Stimulated activated CD4-positive, alpha-beta T cell treated with anti-CD3 and anti-CD28 coated beads, Interleukin-12 subunit alpha, Interleukin-12 subunit beta, amount 100 ng/mL, for 4 hours (primary cell): ENCODE measurements at regions not wholly inside any gene's neighbourhood (a gene's known extent, or its start where the extent isn't known, plus 50 kb on each side); places are given as distances from the start of the nearest gene placed in this dataset.

ENCODE experiments used
- DNase-seq: peaks from one replicate; pipeline ENCODE4 v3.0.0-alpha.2; 2020

DNA sequence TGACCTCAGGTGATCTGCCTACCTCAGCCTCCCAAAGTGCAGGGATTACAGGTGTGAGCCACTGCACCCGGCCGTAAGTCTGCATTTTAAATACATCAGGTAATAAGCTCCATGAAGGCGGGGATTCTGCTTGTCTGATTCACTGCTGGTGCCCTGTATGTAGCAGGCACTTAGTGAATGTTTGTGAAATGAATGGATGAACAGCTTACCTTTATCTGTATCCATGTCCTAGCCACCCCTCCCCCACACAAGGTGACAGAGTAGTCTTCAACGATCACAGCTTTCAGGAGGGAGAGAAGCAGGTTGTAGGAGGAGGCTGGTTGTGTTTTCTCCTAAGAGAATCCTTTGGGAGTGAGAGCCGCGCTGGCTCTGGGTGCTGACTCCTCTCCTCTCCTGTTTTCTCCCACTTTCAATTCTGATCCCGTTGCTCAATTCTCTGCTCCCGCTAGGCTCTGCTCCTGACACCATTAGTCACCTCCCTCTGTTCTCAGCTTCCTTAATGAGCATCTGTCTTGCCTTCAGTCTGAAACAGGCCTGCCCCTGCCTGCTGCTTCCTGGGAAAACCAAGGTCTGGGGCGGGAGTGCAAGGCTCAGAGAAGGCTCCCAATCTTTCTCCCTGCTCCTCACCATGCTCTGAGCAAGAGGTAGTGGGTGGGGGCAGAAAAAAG is 88.8 kb upstream of the CTNNA1 start:
- DNase-seq = no peak

DNA sequence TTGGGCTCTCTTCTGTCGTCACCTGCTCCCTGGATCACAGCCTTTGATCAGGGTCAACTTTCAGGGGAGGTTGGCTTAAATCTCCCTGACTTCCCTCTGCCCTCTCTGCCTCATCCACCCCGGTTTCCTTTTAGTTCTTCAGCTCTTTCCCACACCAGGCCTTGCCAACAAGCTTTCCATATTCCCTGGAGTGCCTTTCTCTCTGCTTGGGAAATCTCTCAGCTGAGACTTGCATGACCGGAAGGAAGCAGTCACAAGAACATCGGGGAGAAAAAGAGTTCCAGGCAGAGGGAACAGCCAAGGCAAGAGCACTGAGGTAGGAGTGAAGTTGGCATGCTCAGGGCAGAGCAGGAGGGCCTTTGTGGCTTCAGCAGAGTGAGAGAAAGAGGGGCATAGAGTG is 88.4 kb upstream of the HSPA9 start:
- no peak for DNase-seq

DNA sequence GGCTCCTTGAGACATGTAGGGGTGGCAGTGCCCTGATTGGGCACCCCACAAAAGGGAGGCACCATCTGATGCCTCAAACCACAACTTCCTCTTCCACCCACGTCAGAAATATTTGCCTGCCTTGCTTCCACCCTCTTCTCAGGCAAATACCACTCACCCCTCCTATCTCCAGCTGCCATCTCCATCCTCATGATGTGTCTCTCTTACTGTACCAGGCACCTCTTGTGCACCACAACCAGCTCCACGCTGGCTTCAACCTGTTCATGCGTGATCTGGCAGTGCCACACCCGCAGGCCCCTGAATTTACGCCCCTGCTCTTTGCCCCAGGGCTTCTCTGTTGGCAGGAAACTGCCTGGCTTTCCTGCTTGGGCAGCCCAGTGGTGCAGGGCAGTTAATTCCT is 87.8 kb upstream of the HSPA9 start:
- no peak for DNase-seq

DNA sequence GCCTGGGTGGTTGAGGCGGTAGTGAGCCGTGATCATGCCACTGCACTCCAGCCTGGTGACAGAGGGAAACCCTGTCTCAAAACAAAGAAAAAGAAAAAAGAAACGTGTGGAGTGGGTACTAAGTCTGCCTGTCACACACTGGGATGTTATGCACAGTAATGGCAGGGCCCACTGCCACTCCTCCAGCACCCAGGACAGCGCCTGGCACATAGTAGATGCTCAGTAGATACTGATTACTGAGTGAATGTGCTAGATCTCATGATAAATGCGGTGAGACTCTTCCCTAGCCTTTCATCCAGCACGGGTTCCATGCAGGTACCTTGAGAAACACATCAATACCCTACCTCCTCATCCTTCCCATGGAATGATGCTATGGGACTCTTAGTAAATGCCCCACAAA is 87.4 kb upstream of the HSPA9 start:
- DNase-seq = peak; percentile 28

DNA sequence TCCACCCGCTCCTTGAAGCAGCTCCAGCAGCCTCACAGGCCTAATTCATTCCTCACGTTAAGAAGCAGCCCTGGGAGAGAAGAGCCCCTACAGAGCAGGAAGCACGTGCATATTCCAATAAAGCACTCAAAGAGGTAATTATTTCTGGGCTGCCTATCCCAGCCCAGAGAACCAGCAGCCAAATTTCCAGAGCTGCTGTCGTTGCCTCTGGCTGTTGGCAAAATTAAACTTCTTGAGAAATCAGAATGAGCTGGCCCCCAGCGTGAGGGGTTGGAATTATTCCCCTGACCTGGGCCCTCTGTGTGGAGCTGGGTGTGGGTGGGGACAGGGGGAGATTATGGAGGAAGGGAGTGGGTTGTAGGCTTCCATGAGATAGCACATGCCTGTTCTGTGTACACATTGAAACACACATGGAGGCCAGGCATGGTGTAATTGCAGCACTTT is 86.8 kb upstream of the HSPA9 start:
- no peak for DNase-seq

DNA sequence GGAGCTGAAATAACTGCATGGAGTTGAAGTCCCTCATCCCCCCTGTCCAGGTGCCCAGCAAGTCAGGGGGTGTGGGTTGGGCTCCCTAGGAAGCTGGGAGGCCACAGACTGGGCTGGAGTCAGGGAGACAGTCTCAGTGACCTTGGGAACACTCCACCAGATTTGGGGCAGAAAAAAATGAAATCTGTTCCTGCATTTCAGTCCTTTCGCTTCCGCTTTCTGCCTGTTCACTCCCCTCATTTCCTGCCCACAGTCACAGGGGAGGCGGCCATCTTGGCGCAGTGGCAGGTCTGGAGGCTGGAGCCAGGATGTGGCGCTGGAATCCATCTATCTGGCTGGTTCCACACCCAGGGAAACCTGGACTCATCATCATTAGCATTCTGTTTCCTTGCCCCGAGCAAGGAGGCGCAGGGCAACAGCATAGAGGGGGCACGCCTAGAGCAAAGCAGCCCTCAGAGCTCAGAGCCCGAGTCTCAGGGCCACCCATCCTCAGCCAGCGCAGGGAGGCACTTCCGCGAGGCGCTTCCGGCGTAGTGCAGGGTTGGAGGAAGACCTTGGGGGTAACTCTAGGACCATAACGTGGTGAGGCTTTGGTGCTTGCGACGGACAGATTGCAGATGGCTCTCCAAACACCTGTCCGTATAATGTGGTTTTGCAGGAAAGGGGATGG is 86.2 kb upstream of the HSPA9 start:
- DNase-seq = no peak

DNA sequence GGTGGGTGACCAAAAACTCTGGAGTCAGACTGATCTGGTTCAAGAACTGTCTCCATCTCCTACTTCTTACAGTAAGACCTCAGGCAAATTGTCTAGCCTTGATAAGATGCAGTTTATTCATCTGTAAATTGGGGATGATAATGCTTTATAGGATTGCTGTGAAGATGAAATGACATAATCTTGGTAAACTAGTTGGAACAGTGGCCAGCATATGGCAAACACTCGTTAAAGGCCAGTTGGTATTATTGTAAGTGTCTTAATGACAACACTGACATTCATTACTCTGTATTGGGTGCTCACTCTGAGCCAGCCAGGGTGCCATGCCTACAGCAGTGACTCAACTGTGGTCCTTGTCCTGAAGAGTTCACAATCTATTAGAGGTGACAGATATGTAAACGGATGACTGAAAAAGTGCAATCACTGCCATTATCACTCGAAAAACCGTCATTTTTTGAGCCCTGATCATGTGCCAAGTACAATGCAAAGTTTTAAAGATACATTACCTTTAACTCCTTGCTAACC is 84.9 kb upstream of the HSPA9 start:
- no peak for DNase-seq

DNA sequence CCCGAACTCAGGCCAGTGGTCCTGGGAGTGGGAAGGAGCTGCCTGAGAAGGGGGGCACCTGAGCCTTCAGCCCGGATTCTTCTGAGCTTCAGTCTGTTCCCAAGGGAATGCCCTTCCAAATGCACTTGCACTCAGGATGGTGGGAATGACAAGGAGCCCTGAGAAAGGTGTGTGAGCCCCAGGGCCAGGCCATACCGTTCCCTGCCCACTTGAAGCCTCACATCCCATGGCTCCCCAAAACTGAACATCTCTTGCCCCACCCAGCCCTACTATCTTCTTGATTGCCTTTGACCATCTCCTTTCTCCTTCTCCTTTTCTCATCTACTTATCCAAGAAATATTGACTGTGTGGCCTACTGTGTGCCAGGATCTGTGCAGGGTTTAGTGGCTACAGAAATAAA is 84.4 kb upstream of the HSPA9 start:
- DNase-seq = no peak

DNA sequence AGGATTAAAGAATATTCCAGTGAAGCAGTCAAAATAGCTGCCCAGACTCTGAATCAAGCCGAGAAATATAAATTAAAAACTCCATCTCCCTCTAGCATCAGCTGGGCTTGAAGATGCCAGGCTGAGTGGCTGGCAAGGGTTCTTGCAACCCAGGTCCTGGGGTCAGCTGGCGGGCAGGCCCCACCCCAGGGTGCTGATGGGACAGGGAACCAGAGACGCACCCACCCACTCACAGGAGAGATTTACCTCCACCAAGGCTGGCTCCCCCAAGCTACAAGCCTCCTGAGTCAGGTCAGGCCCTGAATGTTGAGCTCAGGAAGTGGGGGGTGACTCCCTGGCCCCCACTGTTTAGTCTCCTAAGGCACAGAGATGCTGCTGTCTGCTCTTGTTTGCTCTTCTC is 83.9 kb upstream of the HSPA9 start:
- no peak for DNase-seq

DNA sequence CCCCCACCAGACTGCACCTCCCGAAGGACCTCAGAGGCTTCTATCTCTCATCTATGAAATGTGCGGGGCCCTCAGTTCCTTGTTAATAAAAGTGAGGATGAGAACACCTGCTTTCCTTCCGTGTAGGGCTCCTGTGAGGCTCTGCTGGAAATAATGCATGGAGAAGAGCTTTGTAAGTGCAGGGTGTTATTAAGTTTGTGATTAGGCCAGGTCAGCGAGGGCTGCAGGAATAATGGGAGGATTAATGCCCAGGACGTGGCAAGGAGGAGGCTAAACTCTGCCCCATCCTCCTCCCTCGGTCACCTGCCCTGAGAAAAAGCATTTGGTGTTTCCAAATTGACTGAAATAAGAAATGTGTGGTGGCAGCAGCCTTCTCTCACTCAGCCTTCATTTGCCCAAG is 83.5 kb upstream of the HSPA9 start:
- no peak for DNase-seq

DNA sequence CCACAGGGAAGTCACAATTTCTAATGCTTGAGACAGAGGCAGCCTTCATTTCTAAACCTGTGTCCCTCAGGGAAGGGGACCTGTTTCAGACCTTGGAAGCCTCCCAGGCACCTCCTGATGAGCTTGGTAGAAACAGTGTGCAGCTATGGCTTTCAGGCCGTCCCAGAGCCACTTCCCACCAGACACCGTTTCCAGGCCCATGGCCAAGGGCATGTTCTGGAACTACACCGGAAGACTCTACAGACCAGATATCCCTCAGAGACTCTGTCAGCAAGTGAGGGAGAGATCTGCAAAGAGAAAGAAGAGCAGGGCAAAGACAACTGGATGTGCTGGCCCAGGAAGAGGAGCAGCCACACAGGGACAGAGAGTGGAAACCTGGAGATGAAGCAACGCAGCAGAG is 82.2 kb upstream of the HSPA9 start:
- DNase-seq = no peak

DNA sequence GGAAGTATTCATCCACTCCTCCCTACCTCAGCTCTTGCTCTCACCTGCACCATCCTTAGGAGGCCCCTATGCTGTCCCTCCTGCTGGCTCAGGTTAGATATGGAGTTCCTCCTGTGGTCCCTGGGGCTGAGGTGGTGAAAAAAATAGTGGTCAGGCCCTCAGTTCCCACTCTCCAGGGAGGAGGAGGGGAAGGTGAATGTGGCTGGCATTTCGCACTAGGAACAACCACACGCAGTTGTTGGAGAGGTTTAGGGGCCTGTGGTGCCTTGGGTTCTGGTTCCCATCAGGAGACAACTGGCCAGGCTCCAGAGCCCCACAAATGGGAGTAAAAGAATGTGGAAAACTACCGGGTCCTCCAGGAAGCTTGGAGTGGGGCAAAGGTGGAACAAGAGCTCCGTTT is 81.7 kb upstream of the HSPA9 start:
- no peak for DNase-seq

DNA sequence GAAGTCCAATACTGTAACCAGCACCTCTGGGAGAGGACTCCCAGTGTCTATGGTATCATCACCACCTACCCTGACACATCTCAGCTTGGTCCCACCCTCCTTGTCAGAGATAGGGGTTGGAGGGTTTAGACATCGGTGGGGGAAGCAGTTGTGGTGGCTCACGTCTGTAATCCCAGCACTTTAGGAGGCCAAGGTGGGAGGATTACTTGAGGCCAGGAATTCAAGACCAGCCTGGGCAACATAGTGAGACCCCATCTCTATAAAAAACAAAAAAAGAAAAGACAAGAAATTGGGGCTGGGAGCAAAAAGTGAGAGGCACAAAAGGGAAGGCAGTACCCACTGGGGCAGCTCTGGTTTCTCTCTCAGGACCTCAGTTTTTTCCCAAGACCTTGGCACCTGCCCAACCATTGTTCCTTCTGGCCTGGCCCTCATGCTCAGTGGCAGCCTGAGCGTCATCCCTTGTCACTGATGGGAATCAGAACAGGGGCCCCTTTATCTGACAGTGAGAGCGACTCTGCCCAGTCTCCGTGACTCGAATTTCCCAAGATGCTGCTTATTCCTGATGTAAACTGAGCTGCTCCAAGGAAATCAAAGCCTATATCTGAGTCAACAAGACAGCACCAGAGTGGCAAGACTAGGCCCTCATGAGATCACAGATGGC is 80.5 kb upstream of the HSPA9 start:
- no peak for DNase-seq

DNA sequence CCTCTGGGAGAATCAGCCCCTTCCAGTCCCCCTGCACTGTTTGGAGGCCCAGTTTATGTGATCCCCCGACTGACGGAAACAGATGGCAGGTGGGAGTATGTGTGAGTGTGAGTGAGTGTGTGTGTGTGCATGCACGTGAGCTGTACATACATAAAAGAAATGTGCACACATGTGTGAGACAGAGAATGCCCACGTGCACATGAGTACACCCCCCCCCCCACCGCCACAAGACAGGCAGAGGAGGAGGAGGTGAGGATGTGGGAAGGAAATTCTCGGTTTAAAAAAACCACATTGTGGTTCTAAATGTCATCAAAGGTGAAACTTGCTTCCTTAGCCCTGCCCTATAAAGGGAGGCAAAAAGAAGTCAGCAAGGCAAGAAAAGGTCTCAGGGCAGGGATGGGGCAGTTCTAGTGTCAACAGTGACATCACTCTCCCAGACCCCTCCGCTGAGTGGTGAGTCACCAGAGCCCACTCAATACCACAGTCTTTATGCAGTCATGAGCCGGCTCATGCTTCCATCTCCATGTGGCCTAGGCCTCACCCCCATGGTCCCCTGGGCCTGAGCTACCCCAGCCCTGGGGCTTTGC is 79.2 kb upstream of the HSPA9 start:
- peak; percentile 61 for DNase-seq

DNA sequence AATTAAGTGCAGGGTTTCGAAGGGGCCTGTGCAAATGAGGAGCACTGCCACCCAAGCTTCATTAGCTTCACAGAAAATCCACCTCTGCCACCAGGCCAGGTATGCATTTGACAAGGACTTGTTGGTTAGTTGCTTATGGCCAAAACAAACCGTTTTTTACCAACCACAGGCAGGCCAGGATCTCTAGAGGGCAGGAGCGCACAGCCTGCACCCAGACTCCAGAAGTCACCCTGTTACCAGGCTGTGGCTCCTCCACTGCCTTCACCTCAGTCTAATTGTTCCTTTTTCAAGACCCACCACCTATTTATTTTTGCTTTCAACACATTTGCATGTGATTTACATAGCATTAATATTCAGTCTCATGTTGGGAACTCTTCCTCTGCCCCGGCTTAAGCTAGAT is 78.3 kb upstream of the HSPA9 start:
- no peak for DNase-seq

DNA sequence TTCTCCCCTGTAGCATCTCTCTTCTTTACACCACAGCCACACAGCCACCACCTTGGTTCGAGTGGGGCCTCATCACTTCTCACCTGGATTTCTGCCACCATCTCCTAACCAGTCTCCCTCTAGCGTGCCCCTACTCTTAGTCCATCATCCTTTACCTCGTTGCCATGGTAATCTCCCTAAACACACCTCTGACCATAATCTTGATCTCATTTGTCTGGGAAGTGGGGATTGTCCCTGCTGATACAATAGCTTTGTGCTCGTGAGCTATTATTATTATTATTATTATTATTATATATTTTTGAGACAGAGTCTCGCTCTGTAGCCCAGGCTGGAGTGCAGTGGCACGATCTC is 76.5 kb upstream of the HSPA9 start:
- no peak for DNase-seq

DNA sequence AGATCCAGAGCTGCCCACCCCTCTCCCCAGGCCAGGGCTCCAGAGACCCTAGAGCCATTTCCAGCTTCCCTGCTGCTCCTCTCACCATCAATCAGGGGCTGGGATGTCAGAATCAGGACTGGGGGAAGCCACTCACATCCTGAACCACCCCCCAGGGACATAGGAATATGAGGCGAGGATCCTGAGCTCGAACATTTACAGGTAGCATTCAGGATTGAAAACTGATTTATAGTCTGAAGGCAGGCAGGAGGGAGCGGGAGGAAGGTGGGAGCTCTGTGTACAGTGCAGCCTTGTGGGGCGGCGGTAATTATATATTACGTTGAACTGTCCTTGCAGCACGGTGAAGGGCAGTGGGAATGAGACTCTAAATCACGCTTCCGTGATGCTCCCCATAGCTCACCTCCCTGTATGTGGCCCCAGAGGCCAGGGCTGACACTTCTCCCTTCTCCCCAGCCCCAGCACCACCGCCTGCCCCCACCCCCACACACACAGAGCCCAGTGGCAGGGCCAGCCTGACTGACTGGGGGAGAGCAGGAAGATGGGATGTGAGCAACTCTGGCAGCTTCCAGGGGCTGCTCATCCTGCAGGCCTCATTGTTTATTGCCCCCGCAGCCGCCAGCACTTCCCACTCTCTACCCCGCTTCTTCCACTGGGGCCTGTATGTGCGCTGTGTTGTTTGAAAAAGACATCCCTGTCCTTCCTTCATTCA is 76.0 kb upstream of the HSPA9 start:
- no peak for DNase-seq

DNA sequence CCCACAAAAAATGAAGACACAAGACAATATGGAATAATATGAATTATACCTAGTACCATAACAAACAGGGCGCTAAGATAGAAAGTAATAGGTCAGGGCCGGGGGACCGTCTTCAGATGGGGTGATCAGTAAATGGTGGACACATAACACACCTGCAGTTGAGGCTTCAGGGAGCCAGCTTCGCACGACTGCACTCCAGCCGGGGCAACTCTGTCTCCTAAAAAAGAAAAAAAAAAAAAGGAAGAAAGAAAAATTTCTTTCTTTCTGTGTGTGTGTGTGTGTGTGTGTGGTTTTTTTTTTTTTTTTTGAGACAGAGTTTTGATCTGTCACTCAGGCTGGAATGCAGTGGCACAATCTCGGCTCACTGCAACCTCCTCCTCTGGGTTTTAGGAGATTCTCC is 75.0 kb upstream of the HSPA9 start:
- no peak for DNase-seq

DNA sequence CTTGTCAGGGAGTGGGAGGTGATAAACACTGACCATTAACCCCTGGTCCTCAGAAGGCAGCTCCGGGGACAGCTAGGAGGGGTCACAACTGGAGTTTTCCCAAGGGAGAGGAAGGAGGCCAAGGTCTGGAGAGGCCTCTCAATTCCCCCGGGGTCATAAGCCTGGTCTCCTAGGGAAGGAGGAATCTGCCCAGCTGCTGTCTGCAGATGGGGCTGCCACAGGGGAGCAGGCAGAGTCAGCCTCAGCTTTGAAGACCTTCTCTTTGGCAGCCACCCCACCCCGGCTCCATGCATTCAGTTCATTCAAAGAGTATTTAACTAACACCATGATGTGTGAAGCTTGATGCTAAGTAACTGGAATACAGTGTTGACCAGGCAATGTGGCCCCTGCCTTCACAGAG is 74.6 kb upstream of the HSPA9 start:
- DNase-seq = no peak

DNA sequence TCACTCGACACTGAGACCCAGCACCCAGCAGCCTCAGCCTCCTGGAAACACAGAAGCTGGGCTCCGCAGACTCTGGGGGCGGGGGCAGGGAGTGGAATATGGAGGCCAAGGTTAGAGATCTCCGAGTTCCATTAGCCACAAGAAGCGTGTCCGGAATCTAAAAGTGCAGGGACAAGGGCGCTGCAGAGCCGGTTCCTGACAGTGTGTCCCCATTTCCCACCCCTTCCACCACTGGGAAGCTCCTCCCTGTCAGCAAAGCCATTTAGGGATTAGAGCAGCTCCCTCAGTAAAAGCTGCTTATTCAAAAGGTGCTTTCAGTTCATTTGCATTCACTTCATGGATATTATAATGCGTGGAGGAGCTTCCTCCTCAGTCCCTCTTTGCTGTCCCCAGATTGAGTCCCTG is 74.1 kb upstream of the HSPA9 start:
- no peak for DNase-seq

DNA sequence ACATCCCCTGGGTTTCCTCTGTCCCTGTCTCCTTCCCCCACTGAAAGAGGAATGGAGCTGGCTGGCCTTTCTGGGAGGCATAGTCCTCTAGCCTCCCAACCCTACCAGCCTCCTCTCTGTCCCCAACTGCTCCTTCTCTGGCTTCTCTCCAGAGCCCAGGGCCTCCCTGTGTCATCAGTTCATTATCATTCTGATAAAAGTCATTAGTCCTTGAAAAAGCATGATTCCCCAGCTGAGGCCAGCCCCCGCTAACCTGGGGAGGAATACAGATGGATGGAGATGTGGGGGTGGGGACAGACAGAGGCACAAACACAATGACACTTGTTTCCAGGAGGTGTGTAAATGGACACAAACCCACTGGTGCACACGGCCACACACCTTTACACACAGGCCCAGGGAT is 73.6 kb upstream of the HSPA9 start:
- no peak for DNase-seq

DNA sequence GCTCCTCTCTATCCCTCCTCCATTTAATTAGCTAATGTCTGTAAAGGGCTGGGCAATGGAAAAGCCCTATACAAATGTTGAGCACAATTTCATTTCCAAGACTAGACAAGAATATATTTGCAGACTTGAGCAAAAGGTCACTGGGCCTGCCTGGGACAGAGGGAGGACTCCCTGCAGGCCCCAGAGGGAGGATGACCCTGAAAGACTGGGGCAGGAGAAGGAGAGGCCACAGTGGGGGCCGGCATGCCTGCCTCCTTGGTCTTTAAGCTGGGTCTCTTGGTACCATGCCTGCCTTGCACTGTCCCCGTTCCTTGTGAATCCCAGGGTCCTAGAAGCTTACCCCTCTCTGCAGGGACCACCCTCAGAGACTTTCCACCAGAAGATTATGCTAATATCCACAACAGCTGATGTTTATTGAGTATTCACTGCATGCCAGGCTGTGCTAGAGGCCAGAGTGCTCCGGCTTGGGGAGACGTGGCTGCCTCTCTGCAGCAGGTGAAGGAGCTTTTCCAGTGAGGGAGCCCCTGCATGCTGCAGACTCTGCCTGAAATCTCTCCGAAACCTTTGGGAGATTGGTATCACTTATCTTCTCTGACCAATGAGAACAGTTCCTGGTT is 72.7 kb upstream of the HSPA9 start:
- DNase-seq = no peak

DNA sequence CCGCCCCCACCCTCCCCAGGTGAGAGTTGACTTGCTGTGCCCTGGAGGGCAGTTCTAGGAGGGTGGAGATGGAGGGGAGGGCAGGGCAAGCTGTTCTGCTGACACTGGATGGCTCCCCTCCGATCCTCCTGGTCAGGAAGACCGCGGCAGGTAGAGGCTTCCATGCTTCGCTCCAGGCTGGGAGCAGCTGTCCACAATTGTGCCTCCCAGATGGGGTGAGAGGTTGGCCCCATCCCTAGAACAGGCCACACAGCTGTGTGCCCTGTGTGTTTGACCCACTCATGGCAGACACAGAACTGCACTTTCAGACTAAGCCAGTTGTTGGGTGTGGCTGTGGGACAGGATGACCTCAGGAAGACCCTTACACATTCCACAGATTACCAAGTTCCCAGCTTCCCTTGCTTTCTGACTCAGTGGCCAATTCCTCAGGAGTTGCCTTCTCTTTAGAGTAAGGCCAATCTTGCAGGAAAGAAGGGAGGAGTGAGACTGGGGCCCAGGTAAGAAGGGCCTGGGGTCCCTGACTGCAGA is 72.1 kb upstream of the HSPA9 start:
- no peak for DNase-seq
